ENCODE measurements at regions not wholly inside any gene's neighbourhood (a gene's known extent, or its start where the extent isn't known, plus 50 kb on each side); places are given as distances from the start of the nearest gene placed in this dataset.
"Not testable (repeated sequence)": the region's sequence is repeated elsewhere in the genome, so short reads cannot be mapped to it uniquely, and the experiment has no call there.

- no peak for DNase-seq
Observed at GRCh38 chr3:68676136-68676535, 256.2 kb downstream of the TAFA4 start.

- no peak for DNase-seq
Observed at GRCh38 chr3:68667346-68667745, 265.0 kb downstream of the TAFA4 start.

- no peak for DNase-seq
Observed at GRCh38 chr3:68666429-68667136, 265.8 kb downstream of the TAFA4 start.

- no peak for DNase-seq
Observed at GRCh38 chr3:68664276-68664675, 268.1 kb downstream of the TAFA4 start.

- no peak for DNase-seq
Observed at GRCh38 chr3:68662176-68662575, 270.2 kb downstream of the TAFA4 start.

- not testable (repeated sequence) for DNase-seq
Observed at GRCh38 chr3:68650657-68651056, 281.7 kb downstream of the TAFA4 start.

- DNase-seq: no peak
Observed at GRCh38 chr3:68648494-68648893, 283.9 kb downstream of the TAFA4 start.

GRCh38 chr3:68631850-68632545 lies 300.3 kb downstream of the TAFA4 start:
- DNase-seq: no peak

GRCh38 chr3:68620211-68620610 lies 312.1 kb downstream of the TAFA4 start:
- DNase-seq: no peak

GRCh38 chr3:68614087-68614486 lies 318.3 kb downstream of the TAFA4 start:
- DNase-seq: no peak

- DNase-seq: no peak
Observed at GRCh38 chr3:68571321-68571720, 361.0 kb downstream of the TAFA4 start.

GRCh38 chr3:68560728-68561127 lies 371.6 kb downstream of the TAFA4 start:
- no peak for DNase-seq

- no peak for DNase-seq
Observed at GRCh38 chr3:68535782-68536181, 396.6 kb downstream of the TAFA4 start.

GRCh38 chr3:68523330-68523729 lies 409.0 kb downstream of the TAFA4 start:
- no peak for DNase-seq

- no peak for DNase-seq
Observed at GRCh38 chr3:68515237-68515636, 417.1 kb downstream of the TAFA4 start.

GRCh38 chr3:68504201-68504600 lies 428.1 kb downstream of the TAFA4 start:
- DNase-seq: no peak

GRCh38 chr3:68485845-68486244 lies 446.5 kb downstream of the TAFA4 start:
- DNase-seq: not testable (repeated sequence)

- DNase-seq: no peak
Observed at GRCh38 chr3:68485051-68485450, 447.3 kb downstream of the TAFA4 start.

GRCh38 chr3:68483601-68484000 lies 448.7 kb downstream of the TAFA4 start:
- DNase-seq: no peak

- DNase-seq: no peak
Observed at GRCh38 chr3:68483041-68483440, 449.3 kb downstream of the TAFA4 start.

GRCh38 chr3:68482565-68482964 lies 449.8 kb downstream of the TAFA4 start:
- DNase-seq: no peak

GRCh38 chr3:68479779-68480178 lies 452.6 kb downstream of the TAFA4 start:
- DNase-seq: no peak

GRCh38 chr3:68468695-68469375 lies 463.5 kb downstream of the TAFA4 start:
- no peak for DNase-seq

- peak; percentile 3 for DNase-seq
Observed at GRCh38 chr3:68467465-68467864, 464.9 kb downstream of the TAFA4 start.

All from NCI-H510A (cell line).